ENCODE measurements at regions not wholly inside any gene's neighbourhood (a gene's known extent, or its start where the extent isn't known, plus 50 kb on each side); places are given as distances from the start of the nearest gene placed in this dataset.

GRCh38 chr1:69197816-69198215 is 369.9 kb upstream of the LRRC7 start:
- Histone ChIP-seq H3K36me3 (no peaks in the 10 kb centered on the region), H3K27me3 (no peaks in the 10 kb centered on the region), H3K4me3 (no peak overlapping the region), H3K9me3 (no peaks in the 10 kb centered on the region), H3K4me1 (no peaks in the 10 kb centered on the region), H3K27ac (no peak overlapping the region)
- no peak for DNase-seq
- no peak for TF ChIP-seq CTCF (IDR thresholded peaks at IDR 0.05)
- ATAC-seq = no peak
- 64 to 72% methylated on average over 3 of the region's 3 CpGs for WGBS, 2 donors
- intact Hi-C loops (cut with DNase I) = no loop called here

- intact Hi-C loops (cut with DNase I) = no loop called here
- TF ChIP-seq CTCF (IDR thresholded peaks at IDR 0.05) = no peak
- 69 to 78% methylated on average over 3 of the region's 3 CpGs for WGBS, 2 donors
Observed at GRCh38 chr1:69201716-69202115, 366.0 kb upstream of the LRRC7 start.

GRCh38 chr1:69203166-69203565 is 364.6 kb upstream of the LRRC7 start:
- WGBS, 2 donors = 69 to 76% methylated on average over 1 of the region's 1 CpG
- H3K4me3 ChIP-seq = no peak overlapping the region
- ATAC-seq (no peak), DNase-seq (no peak)
- intact Hi-C loops (cut with DNase I) = no loop called here
- no peak overlapping the region for H3K27ac ChIP-seq
- peaks cover 0 to 23% (median 0%) of the 10 kb centered on the region in 11 donors for H3K9me3 ChIP-seq
- no peaks in the 10 kb centered on the region for H3K36me3 ChIP-seq
- no peak for TF ChIP-seq CTCF (IDR thresholded peaks at IDR 0.05)
- H3K27me3 ChIP-seq = no peaks in the 10 kb centered on the region
- H3K4me1 ChIP-seq = no peaks in the 10 kb centered on the region

More at GRCh38 chr1:69201716-69202115, 366.0 kb upstream of the LRRC7 start:
- H3K27me3 ChIP-seq = no peaks in the 10 kb centered on the region
- H3K4me3 ChIP-seq = no peak overlapping the region
- no peaks in the 10 kb centered on the region for H3K36me3 ChIP-seq
- no peak for DNase-seq
- peaks cover 0 to 23% (median 0%) of the 10 kb centered on the region in 11 donors for H3K9me3 ChIP-seq
- H3K4me1 ChIP-seq = no peaks in the 10 kb centered on the region
- ATAC-seq = no peak
- no peak overlapping the region for H3K27ac ChIP-seq

- no peak for DNase-seq
- H3K4me1 ChIP-seq = no peaks in the 10 kb centered on the region
- TF ChIP-seq CTCF (IDR thresholded peaks at IDR 0.05) = no peak
- ATAC-seq = no peak
- H3K36me3 ChIP-seq = no peaks in the 10 kb centered on the region
- peaks cover 0 to 5% (median 0%) of the 10 kb centered on the region in 11 donors for H3K9me3 ChIP-seq
- H3K4me3 ChIP-seq = no peak overlapping the region
- intact Hi-C loops (cut with DNase I) = no loop called here
- WGBS, 2 donors = 94 to 95% methylated on average over 4 of the region's 4 CpGs
- no peak overlapping the region for H3K27ac ChIP-seq
- H3K27me3 ChIP-seq = no peaks in the 10 kb centered on the region
Observed at GRCh38 chr1:69213644-69214043, 354.1 kb upstream of the LRRC7 start.

Data from heart right ventricle (tissue), 16 donors.